ENCODE measurements at regions not wholly inside any gene's neighbourhood (a gene's known extent, or its start where the extent isn't known, plus 50 kb on each side); places are given as distances from the start of the nearest gene placed in this dataset.

GRCh38 chr5:92106808-92107207, 723.7 kb upstream of the ARRDC3 start:
- DNase-seq (ENCODE audit: low spot score), result no peak
- no peak overlapping the region for H3K27ac Mint-ChIP-seq (ENCODE audit: unreplicated experiment)
- no peaks in the 10 kb centered on the region for H3K36me3 Mint-ChIP-seq (ENCODE audit: low read depth)
- no peak overlapping the region for H3K4me3 Mint-ChIP-seq (ENCODE audit: unreplicated experiment)
- no peaks in the 10 kb centered on the region for H3K4me1 Mint-ChIP-seq (ENCODE audit: low read depth)
- no peaks in the 10 kb centered on the region for H3K27me3 Mint-ChIP-seq (ENCODE audit: low read depth)
- H3K9me3 Mint-ChIP-seq (ENCODE audit: low read depth), result peaks cover 4% of the 10 kb centered on the region
- TF ChIP-seq CTCF (IDR thresholded peaks at IDR 0.05), result no peak

- TF ChIP-seq CTCF (IDR thresholded peaks at IDR 0.05), result no peak
- H3K4me1 Mint-ChIP-seq (ENCODE audit: low read depth), result no peaks in the 10 kb centered on the region
- DNase-seq (ENCODE audit: low spot score), result no peak
- no peak overlapping the region for H3K4me3 Mint-ChIP-seq (ENCODE audit: unreplicated experiment)
- no peak overlapping the region for H3K27ac Mint-ChIP-seq (ENCODE audit: unreplicated experiment)
- no peaks in the 10 kb centered on the region for H3K27me3 Mint-ChIP-seq (ENCODE audit: low read depth)
- H3K9me3 Mint-ChIP-seq (ENCODE audit: low read depth), result peaks cover 4% of the 10 kb centered on the region
- H3K36me3 Mint-ChIP-seq (ENCODE audit: low read depth), result no peaks in the 10 kb centered on the region
These were observed 721.0 kb upstream of the ARRDC3 start for GRCh38 chr5:92104126-92104525.

GRCh38 chr5:92102313-92102712, 719.2 kb upstream of the ARRDC3 start:
- Mint-ChIP-seq H3K4me3 (ENCODE audit: unreplicated experiment) (no peak overlapping the region), H3K4me1 (ENCODE audit: low read depth) (no peaks in the 10 kb centered on the region), H3K27ac (ENCODE audit: unreplicated experiment) (no peak overlapping the region), H3K27me3 (ENCODE audit: low read depth) (no peaks in the 10 kb centered on the region), H3K36me3 (ENCODE audit: low read depth) (no peaks in the 10 kb centered on the region), H3K9me3 (ENCODE audit: low read depth) (peaks cover 4% of the 10 kb centered on the region)
- no peak for TF ChIP-seq CTCF (IDR thresholded peaks at IDR 0.05)
- no peak for DNase-seq (ENCODE audit: low spot score)

GRCh38 chr5:92092239-92092638, 709.1 kb upstream of the ARRDC3 start:
- no peak overlapping the region for H3K27ac Mint-ChIP-seq (ENCODE audit: unreplicated experiment)
- H3K4me3 Mint-ChIP-seq (ENCODE audit: unreplicated experiment), result no peak overlapping the region
- H3K9me3 Mint-ChIP-seq (ENCODE audit: low read depth), result no peaks in the 10 kb centered on the region
- no peaks in the 10 kb centered on the region for H3K4me1 Mint-ChIP-seq (ENCODE audit: low read depth)
- DNase-seq (ENCODE audit: low spot score), result no peak
- TF ChIP-seq CTCF (IDR thresholded peaks at IDR 0.05), result no peak
- H3K27me3 Mint-ChIP-seq (ENCODE audit: low read depth), result no peaks in the 10 kb centered on the region
- H3K36me3 Mint-ChIP-seq (ENCODE audit: low read depth), result no peaks in the 10 kb centered on the region

GRCh38 chr5:92086059-92086811, 703.1 kb upstream of the ARRDC3 start:
- H3K36me3 Mint-ChIP-seq (ENCODE audit: low read depth), result no peaks in the 10 kb centered on the region
- no peaks in the 10 kb centered on the region for H3K27me3 Mint-ChIP-seq (ENCODE audit: low read depth)

More at GRCh38 chr5:92086059-92086811, 703.1 kb upstream of the ARRDC3 start:
- Mint-ChIP-seq H3K4me1 (ENCODE audit: low read depth) (no peaks in the 10 kb centered on the region), H3K27ac (ENCODE audit: unreplicated experiment) (no peak overlapping the region), H3K9me3 (ENCODE audit: low read depth) (no peaks in the 10 kb centered on the region), H3K4me3 (ENCODE audit: unreplicated experiment) (no peak overlapping the region)
- no peak for TF ChIP-seq CTCF (IDR thresholded peaks at IDR 0.05)
- DNase-seq (ENCODE audit: low spot score), result no peak
